GM18519 (cell line): ENCODE measurements at regions not wholly inside any gene's neighbourhood (a gene's known extent, or its start where the extent isn't known, plus 50 kb on each side); places are given as distances from the start of the nearest gene placed in this dataset.
"Not testable (repeated sequence)": the region's sequence is repeated elsewhere in the genome, so short reads cannot be mapped to it uniquely, and the experiment has no call there.

Experiments used
- ATAC-seq: cut with Tn5 transposase; IDR thresholded peaks from one replicate; pipeline ENCODE4 v1.9.1; 2021; ENCODE audit warnings: mild to moderate bottlenecking, moderate library complexity; ENCODE audit not compliant: unreplicated experiment, low FRiP score

DNA sequence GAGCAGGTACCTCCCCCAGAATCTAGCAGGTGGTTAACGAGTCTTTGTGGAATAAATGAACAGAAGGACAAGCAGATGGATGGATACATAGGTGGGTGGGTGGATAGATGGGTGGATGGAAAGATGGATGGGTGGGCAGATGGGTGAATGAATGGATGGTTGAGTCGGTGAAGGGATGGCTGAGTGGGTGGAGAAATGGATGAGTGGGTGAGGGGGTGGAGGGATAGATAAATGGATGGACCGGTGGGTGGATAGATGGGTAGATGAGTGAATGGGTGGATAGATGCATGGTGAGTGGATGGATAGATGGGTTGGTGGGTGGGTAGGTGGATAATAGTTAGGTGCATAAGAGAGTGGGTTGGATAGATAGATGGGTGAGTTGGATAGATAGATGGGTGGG is 99.7 kb upstream of the FRG2C start:
- ATAC-seq, result not testable (repeated sequence)

DNA sequence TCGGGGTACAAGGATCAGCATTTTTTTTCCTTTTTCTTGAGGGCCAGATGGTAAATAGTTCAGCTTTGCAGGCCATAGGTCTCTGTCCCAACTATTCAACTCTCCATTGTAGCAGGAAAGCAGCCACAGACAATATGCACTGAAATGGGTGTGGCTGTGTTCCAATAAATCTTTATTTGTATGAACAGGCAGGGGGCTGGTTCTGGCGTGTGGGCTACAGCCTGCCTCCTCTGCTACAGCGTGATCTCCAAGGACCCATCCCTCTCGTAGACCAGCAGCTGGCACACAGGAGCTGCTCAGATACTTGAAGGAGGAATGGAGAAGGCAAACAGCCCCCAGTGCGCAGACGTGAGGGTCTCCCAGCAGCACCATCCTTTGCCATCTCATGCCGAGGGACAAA is 91.8 kb upstream of the FRG2C start:
- ATAC-seq, result not testable (repeated sequence)

DNA sequence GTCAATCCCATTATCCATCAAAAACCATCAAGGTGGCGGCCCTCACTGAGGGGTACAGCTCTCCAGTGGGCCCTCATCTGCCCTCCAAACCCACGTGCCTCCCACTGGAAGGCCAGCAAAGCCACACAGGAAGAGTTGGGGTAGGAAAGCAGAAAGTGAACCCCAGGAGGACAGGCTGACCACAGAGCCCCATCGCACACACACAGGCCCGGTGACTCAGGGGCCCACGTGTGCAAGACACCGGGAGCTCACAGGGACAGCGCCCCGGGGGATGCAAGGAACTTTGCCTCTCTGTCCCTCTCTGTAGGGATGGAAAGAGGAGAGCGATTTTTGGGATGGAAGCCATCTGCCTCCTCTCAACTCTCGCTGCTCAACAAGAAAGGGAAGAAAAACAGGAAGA is 85.0 kb upstream of the FRG2C start:
- not testable (repeated sequence) for ATAC-seq

DNA sequence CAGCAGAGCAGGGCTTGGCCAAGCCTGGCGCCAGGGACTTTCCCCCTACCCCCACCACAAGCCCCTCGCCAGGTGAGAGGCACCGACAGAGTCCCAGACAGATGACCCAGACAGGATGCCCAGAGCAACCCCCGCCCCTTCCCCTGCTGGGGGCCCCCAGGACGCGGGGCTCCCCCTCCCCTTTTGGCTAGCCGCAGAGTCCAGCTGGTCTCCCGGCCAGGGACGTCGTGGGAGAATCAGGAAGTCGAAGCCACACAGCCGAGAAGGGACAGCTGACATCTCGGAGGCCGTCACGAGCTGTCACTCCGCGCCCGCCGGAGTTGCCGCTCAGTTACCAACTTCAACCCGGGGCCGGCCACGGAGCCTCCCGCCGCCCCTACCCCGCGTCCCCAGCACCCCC is 84.6 kb upstream of the FRG2C start:
- ATAC-seq, result not testable (repeated sequence)

DNA sequence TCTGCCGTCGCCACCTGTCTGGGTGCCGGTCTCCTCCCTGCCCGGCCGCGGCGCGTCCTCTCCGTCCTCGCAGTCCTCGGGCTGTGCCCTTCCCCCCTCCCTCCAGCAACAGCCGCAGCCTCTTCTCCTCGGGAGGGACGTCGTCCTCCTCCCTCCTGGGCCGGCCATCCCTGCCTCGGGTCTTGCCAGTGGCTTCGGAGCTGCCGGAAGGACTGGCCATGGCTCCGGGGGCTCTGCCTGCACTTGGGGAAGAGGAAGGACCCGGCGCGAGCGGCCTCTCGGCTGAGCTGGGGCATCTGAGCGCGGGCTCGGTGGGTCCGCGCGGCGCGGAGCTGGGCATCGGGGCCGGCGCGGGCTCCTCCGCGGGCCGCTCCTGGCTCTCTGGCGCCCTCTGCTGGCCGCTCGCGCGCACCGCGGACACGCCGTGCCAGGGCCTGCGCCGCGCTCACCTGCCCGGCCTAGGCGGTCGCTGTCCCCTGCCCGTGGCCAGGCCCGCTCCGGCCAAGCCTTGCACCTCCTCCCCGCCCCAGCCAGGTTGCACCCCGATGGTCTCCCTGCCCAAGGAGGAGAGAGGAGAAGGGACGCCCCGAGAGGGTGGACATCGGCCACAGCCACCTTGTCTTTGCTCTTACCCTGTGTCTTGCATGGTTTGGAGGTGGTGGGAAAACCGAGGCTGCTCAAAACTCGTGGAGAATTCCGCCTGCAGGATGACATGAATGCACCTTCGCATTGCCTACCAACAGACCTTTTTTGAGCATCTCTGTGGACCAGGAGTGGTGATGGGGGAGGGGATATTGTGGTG is 83.9 kb upstream of the FRG2C start:
- ATAC-seq, result not testable (repeated sequence)

DNA sequence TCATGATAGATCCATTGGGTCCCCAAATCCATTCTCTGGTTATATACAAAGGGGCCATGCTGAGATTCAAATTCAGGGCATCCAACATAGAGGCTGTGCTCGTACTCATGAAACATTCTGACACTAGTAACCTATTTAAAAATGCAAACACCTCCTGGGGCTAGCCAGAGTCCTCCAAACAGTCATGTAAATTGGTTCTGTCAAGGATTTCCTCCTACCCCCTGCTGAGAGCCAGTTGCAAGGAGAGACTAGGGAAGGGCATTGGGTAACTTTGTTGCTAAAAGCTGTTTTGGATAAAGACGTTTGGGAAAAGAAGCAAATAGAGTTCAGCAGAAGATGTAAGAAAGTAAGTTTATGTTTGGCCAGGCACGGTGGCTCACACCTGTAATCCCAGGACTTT is 81.6 kb upstream of the FRG2C start:
- ATAC-seq, result not testable (repeated sequence)

DNA sequence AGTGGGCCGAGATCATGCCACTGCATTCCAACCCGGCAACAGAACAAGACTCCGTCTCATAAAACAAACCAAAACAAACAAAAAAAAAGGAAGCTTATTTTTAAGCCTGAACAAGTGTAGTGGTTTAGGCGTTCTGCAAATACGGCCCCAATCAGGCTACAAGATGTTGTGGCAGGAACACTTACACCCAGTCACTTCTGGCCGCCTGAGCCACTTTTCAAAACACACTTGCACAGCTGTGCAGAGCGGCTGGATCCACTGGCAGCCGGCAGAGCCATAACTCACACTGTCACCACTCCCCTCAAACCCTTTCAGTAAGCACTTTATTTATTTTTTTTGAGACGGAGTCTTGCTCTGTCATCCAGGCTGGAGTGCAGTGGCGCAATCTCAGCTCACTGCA is 81.0 kb upstream of the FRG2C start:
- ATAC-seq, result not testable (repeated sequence)

DNA sequence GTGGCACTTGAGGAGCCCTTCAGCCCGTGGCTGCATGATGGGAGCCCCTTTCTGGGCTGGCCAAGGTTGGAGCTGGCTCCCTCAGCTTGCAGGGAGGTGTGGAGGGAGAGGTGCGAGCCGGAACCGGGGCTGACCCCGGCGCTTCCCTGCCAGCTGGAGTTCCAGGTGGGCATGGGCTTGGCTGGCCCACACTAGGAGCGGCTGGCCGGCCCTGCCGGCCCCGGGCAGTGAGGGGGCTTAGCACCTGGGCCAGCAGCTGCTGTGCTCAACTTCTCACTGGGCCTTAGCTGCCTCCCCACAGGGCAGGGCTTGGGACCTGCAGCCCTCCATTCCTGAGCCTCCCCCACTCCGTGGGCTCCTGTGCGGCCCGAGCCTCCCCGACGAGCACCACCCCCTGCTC is 76.4 kb upstream of the FRG2C start:
- not testable (repeated sequence) for ATAC-seq

DNA sequence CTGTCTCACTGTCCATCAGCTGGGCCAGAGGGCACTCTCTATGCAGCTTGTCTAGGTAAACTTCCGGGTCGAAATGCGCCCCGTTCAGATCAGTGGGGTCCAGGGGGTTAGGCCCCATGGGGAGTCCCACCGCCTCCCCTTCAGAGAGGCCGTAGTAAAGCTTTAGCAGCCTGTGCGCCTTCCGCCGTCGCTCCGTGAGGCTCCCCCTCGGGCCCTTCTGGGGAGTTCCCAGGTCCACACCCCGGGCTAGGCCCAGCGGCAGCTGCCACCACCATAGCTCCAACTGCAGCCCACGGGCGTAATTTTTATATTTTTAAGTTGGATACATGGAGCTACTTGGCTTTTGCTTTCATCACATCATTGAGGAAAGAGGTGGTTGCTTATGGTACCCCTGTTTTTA is 73.7 kb upstream of the FRG2C start:
- ATAC-seq, result not testable (repeated sequence)

DNA sequence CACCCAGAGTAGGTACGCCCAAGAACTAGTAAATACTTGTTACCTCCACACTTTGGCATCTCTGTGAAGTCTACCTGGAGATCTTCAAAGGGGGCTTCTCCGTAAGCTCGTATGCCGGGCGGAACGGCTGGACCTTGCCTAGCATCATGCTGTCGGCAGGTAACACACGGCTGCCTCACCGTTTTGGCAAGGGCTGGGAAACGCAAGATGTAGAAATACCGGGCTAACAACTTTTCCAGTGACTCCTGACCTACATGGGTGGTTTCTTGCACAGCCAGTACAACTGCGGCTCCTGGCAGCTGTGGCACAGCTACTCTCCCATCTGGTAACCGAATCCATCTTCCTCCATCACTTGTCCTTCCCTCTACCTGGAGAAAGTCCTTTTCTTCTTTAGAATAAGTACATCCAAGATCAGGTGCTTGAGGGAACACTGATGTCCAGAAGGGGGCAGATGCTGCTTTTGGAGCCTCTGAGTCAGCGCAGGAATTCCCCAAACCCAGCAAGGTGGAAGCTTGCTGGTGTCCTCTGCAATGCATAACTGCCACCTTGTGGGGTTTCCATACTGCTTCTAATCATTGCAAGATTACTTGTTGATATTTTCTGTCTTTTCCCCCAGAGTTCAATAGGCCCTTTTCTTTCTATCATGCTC is 59.7 kb upstream of the FRG2C start:
- not testable (repeated sequence) for ATAC-seq

DNA sequence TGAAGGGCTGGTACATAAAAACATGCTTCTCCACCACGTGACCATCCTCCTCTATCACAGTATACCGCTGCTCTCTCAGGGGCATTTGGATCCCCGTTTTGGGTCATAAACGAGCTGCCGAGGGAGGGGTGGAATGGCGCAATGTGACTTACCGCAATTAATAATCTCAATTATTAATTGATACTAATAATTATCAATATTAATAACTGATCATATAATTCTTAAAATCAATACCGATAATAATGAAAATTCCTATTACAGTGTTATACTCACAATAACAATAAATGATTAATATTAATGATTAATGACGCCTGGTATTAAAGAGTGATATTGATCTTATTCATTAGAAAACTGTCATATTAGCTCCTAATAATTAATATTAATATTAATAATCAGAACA is 56.1 kb upstream of the FRG2C start:
- not testable (repeated sequence) for ATAC-seq

DNA sequence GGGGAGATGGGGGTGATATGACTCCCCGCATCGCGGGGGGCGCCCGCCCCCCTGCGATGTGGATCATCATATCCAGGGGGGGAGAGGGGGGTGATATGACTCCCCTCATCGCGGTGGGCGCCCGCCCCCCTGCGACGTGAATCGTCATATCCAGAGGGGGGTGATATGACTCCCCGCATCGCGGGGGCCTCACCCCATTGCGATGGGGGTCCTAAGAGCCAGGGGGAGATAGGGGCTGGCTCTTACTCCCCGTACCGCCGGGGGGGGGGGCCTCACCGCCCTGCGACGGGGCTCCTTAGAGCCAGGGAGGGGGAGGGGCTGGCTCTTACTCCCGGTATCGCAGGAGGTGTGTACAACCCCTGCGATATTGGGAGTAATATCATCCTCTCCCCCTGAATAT is 54.5 kb upstream of the FRG2C start:
- not testable (repeated sequence) for ATAC-seq

DNA sequence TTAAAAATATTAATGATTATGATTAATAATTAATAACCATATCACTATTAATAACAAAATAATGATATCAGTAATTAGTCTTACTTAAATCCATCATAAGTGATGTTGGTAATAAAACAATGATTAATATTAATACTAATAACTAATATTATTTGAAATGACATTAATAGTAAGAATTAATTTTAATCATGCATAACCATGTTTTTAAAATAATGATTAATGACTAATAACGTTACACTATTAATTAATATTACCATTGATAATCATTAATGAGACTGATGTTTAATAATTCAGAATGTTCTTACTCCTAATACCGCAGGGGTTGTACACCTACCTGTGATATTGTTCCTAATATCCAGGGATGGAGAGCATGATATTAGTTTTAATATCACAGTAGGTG is 53.4 kb upstream of the FRG2C start:
- no peak for ATAC-seq

DNA sequence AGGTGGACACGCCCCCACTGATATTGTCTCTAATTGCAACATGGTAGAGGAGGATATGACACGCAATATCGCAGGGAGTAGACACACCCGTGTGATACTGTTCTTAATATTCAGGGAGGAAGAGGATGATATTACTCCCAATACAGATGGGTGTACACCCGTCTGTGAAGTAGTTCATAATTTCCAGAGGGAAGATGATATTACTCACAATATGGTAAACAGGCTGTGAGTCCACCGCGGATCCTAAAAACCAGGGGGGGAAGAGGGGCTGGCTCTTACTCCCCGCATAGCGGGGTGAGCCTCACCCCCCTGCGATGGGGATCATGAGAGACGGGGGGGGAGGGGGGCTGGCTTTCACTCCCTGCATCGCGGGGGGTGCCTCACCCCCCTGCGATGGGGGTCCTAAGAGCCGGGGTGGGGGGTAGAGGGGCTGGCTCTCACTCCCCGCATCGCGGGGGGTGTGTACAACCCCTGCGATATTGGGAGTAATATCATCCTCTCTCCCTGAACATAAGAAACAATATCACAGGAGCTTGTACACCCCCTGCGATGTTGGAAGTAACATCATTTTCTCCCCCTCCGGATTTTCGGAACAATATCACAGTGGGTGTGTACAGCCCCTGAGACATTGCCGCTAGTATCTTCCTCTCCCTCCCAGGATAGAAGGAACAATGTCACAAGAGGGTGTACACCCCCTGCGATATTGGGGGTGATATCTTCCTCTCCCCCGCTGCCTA is 52.2 kb upstream of the FRG2C start:
- not testable (repeated sequence) for ATAC-seq
